Right renal pelvis (tissue), 4 donors: ENCODE measurements at regions not wholly inside any gene's neighbourhood (a gene's known extent, or its start where the extent isn't known, plus 50 kb on each side); places are given as distances from the start of the nearest gene placed in this dataset.
"Not testable (repeated sequence)": the region's sequence is repeated elsewhere in the genome, so short reads cannot be mapped to it uniquely, and the experiment has no call there.

ENCODE experiments used
- DNase-seq, 4 donors: peaks; one replicate each; pipeline ENCODE4 v3.0.0-alpha.2; 2013; ENCODE audit warnings: low read depth in 4 of 4, low spot score in 3 of 4, missing footprints in 1 of 4

GRCh38 chr17:30689266-30690000, 135.1 kb downstream of the CRLF3 start:
- not testable (repeated sequence) for DNase-seq

- not testable (repeated sequence) for DNase-seq
These were observed 137.7 kb downstream of the CRLF3 start for GRCh38 chr17:30686538-30687479.

GRCh38 chr17:30682280-30682679, 142.2 kb downstream of the CRLF3 start:
- not testable (repeated sequence) for DNase-seq

DNA sequence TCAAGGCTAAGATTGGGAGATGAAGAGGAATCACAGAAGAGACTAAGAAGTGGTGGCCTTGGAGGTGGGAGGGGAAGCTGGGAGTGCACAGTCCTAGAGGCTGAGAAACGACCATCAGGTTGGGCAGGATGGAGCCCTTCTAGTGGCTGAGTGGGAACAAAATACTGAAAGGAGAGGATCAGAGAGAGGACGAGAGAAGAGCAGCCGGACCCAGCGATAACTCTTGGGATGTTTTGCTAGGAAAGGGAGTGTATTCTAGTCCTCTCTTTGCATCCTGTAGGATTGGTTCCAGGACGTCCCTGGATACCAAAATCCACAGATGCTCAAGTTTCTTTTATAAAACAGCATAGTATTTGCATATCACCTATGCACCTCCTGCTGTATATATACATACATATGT, 143.8 kb downstream of the CRLF3 start:
- DNase-seq = not testable (repeated sequence)

DNA sequence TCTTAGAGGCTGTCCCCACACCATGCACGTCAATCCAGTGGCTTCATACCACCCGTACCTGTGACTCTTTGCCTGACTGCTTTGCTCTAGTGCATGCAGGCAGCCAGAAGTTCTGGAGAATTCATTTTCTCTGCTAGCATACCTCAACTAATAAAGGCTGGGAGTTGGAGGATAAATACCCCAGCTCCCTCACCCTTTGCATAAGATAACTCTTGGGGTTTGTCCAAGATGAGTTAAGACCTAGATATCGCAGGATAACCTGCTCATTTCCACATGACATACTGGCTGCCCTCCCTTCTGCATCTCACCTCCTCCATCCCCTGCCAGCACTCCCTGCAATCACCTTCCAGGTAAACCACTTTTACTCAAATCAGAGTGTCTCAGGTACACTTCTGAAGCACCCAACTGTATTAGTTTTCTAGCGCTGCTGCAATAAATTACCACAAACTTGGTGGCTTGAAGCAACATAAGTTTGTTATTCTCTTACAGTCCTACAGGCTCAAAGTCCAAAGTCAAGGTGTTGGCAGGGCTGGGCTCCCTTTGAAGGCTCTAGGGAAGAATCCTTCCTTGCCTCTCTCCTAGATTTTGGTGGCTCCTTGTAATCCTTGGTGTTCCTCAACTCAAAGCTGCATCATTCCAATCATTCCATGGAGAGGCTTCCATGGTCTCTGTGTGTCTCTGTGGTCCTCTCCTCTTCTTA, 146.8 kb downstream of the CRLF3 start:
- no peak for DNase-seq

DNA sequence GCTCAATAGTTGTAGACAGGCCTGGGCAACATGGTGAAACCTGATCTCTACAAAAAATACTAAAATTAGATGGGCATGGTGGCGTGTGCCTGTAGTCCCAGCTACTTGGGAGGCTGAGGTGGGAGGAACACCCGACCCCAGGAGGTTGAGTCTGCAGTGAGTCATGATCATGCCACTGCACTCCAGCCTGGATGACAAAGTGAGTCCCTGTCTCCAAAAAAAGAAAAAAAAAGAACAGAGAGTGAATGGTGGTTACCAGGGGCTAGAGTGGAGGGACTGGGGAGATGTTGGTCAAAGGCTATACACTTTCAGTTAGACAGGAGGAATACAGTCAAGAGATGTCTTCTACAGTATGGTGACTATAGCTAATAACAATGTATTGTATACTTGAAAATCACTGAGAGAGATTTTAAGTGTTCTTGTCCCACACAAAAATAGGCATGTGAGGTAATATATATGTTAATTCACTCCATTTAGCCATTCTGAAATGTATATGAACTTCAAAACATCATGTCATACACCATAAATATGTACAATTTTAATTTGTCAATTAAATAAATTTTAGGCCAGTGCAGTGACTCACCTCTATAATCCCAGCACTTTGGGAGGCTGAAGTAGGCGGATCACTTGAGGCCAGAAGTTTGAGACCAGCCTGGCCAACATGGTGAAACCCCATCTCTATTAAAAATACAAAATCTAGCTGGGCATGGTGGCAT, 148.6 kb downstream of the CRLF3 start:
- not testable (repeated sequence) for DNase-seq

DNA sequence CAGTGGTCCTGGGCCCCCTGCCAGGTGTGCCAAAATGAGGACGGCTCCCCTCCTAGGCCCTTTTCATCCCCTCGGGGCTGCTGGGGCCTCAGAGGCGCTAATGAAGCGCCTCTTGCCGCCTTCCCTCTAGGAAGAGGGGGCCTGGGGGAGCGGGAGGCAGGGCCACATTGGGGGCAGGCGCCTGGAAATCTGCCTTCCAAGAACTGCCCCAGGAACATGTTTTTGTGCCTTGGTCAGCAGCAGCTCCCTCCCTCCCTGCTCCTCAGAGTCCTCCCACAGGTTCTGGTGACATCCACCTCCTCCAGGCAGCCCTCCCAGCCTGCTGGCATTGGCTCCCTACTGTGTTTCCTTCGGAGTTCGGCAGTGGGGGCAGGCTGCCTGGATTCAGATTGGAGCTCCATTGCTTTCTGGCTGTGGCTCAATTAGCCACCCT, 155.3 kb downstream of the CRLF3 start:
- not testable (repeated sequence) for DNase-seq

GRCh38 chr17:30668360-30669181, 155.9 kb downstream of the CRLF3 start:
- not testable (repeated sequence) for DNase-seq

DNA sequence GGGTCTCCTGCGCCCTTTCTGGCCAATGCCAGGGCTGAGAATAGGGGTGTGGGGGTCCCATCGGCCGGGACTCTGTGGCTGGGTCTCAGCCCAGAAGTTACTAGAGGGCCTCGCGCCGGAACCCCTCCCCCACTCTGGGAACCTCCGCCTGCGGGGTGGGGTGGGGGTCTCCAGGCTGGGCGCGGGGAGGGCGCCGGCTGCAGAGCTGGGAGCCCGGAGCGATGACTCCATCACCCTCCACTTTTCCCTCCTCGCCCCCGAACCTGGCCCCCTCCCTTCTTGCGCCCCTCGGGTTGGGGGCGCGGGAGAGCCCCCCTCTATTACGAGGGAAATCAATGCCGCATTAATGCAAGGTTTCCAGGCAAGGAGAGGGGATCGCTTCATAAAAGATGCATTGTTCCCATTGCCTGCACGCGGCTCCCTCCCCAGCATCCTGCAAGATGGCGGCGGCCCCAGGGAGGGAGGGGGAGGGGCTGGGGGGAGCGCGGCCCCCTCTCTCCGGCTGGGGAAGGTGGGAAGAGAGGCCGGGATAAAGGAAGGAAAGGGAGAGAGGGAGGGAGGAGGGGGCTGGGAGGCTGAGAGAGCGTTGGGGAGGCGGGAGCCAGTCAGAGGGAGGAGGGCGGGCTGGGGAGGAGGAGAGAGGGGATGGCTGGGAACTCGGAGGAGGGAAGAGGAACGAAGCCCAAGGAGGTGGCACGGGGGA, 156.7 kb downstream of the CRLF3 start:
- peak; percentile 39 to 89 (median 75) for DNase-seq

- not testable (repeated sequence) for DNase-seq
These were observed 157.4 kb downstream of the CRLF3 start for GRCh38 chr17:30666838-30667656.

DNA sequence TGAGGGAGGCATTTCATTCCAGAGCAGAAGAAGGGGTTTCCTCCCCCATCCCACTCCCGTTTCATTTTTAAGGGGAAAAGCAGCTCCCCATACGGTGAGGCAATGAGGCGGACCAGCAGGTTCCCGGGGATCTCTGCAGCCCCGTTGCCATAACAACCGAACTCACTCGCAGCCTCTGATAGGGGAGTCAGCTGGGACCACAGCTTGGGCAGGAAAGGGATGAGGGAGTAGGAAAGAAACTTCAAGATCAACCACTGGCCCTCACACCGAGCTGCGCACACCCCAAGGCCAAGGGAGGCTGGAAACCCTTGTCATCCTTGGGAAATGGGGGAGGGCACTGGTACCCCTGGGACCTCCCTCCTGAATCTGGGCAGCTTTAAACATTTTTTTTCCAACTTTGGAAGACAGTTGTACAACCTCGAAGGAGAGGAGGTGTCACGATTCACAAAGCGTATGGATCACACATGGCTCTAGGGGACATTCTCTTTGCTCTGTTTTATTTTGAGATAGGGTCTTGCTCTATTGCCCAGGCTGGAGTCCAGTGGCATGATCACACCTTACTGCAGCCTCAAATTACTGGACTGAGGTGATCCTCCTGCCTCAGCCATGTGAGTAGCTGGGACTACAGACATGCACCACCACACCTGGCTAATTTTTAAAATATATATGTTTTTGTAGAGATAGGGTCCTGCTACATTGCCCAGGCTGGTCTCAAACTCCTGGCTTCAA, 160.6 kb downstream of the CRLF3 start:
- not testable (repeated sequence) for DNase-seq

- not testable (repeated sequence) for DNase-seq
These were observed 167.3 kb downstream of the CRLF3 start for GRCh38 chr17:30657148-30657547.

- DNase-seq = not testable (repeated sequence)
These were observed 171.5 kb downstream of the CRLF3 start for GRCh38 chr17:30653038-30653437.

- not testable (repeated sequence) for DNase-seq
These were observed 172.9 kb downstream of the GOSR1 start for GRCh38 chr17:30650149-30650548.

GRCh38 chr17:30648015-30648620, 170.9 kb downstream of the GOSR1 start:
- not testable (repeated sequence) for DNase-seq

DNA sequence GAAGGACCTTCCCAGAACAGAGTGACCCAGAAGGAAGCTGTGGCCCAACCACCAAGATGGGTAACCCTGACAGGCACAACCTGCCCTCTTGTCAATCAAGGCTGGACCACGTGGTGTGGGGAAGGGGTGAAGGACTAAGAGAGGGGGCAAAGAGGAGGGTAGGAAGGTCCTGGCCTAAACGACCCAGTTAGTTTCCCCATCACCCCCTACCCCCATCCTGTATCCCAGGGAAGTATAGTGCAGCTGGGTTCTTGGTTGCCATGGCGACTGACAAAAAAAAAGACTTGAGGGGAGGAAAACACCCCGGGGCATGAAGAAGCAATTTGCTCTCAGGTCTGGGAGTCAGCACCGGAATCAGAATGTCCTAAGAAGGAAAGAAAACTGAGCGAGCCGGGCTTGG, 168.7 kb downstream of the GOSR1 start:
- DNase-seq = not testable (repeated sequence)

GRCh38 chr17:30644713-30645112, 167.5 kb downstream of the GOSR1 start:
- DNase-seq = not testable (repeated sequence)
